Fibroblast of skin of abdomen (primary cell): ENCODE measurements at regions not wholly inside any gene's neighbourhood (a gene's known extent, or its start where the extent isn't known, plus 50 kb on each side); places are given as distances from the start of the nearest gene placed in this dataset.
"Not testable (repeated sequence)": the region's sequence is repeated elsewhere in the genome, so short reads cannot be mapped to it uniquely, and the experiment has no call there.

Experiments
- DNase-seq: peaks from one replicate; pipeline ENCODE4 v3.0.0-alpha.2; 2013

DNA sequence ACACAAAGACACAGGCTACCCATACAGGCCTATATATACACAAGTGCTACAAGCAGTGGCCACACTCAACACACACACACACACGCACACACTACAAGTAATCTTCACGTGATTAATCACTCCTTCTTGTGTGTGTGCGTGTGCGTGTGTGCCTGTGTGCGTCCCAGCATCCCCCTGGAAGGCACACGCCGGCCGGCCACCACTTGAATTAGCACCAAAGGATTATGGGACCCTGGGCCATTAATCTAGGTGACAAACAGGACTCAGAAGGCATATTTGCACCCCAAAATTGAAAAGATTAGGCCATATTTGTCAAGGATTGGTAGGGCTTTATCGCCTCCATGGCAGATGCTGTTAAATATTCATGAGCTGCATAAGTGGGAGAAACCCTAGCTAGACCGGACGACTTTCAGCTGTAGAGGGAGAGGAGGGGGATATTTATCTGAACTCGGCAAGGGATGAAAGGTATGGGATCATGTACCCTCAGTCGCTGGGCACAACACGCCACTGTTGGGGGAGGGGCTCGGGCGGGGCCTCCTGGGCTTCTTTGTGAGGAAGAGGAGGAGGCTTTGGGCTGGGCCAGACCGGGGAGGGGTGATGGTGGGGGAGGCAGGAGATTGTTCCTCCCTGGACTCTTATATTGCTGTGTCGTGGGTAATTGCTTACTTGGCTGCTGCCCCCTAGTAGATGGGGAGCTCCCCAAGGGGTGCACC, 89.6 kb upstream of the LHX5 start:
- DNase-seq, result no peak

DNA sequence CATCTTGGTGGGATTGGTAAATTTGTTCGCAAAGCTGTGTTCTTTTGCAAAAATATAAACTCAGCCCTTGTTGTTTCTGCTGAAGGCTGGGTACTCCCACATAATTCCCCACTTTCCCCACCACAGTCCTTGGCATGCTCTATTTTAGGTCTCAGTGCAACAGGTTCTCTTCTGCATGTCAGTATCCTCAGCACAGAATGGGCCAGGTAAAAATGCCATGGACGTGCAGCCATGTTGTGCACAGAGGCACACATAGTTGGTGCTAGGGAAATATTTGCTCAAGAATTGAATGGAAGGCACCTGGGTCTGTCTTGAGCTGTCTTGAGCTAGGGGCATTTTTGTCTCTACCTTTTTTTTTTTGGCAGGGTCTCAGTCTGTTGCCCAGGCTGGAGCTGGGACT, 87.8 kb upstream of the LHX5 start:
- no peak for DNase-seq

DNA sequence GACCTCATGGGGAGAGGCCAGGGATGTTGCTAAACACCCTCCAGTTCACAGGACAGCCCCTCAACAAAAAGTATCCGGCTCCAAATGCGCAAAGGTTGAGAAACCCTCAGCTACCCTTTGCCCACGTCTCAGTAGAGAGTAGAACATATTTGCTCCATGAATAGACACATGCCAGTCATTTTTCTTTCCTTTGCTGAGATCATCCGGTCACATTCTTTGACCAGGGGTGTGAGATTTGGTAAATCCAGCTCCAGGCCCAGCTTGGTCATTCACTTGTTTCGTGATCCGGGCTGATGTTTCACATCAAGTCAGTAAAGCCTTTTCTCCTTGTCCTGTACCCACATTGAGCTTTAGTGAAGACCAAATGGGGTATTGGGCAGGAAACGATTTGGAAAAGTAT, 83.6 kb upstream of the LHX5 start:
- DNase-seq, result no peak

DNA sequence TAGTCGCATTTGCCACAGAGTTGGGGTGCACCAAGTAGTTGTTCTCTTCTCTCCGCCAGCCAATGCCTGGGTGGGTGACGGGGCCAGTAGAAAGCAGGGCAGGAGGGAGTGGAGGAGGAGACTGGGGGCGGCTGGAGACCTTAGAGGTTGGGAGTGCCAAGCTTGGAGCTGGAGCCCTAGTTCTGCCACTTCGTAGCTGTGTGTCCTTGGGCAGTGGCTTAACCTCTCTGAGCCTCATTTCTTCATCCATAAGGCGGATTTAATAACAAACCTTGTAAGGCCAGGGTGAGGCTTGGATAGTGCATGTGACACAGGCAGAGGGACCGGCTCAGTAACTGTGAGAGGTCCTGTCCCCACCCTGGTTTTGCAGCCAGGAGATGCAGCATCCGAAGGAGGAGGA, 81.1 kb upstream of the LHX5 start:
- no peak for DNase-seq

DNA sequence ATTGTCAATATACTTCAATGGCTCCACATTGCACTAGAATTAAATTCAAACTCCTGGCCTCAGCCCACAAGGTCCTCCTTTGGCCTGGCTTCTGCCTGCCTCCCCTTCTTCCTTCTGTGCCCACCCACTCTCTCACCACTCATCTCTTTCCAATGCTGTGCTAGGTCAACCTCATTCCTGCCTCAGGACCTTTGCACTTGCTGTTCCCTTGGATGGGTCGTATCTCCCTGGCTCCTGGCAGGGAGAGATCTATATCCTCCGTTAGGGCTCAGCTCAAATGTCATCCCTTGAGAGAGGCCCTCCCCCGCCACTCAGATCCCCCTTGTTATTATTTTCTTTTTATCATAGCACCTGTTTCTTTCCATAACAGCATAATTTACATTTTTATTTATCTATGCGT, 79.9 kb upstream of the LHX5 start:
- DNase-seq, result no peak

DNA sequence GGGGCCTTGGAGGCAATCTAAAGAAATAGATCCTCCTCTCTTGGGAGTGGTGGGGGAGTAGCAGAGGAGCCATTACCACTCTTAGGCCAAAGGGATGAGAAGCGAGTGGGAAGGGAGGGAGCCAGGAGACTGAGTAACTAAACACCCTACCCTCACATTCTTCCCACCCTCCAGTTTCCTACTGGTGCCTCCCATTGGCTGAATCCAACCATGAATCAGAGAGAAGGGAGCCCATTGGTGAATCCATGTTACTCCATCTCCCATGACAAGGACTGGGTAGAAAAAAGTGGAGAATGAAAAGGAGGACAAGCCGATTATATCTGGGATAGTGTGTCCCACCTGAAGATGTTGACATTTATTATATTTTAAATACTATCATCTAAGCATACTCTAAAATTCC, 76.8 kb upstream of the LHX5 start:
- DNase-seq, result no peak

DNA sequence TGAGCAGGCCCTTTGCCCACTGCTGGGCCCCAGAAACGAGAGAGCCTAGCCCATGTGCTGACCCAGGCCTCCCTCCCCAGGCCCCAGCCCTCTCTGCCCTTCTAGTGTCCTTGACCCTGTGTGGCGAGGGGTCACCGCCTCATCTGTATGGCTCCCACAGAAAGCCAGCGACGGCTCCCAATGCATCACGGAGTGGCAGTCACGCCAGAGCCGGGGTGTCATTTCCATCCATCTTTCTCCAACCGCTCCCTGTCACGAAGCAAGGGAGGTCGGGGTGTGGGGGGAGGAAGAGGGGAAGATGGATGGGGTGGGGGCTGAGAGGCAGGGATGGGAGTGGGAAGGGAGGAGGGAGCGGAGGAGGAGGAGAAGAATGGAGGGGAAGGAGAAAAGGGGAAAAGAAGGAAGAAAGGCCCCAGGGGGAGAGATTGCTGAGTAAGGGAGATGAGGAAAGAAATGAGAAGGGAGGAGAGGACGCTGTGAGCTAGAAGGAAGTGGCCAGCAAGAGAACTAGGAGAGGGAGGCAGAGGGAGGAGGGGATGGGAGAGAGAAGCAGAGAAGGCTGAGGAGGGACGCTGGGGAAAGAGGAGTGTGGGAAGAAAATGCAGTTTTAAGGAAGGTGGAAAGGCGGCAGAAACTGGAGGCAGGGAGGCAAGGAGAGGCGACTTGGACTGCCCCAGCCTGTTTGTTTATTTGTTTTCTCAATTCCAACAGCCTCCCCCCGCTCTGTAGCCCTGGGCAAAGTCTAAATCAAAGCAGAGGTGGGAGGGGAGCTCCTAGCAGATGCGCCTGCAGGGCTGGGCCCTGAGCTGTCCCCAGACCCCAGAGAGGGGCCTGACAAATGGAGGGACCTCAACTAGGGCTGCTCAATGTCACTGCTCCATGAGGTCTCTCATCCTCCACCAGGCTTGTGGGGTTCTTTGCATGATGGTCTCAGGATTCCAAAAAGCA, 75.5 kb upstream of the LHX5 start:
- DNase-seq, result no peak

DNA sequence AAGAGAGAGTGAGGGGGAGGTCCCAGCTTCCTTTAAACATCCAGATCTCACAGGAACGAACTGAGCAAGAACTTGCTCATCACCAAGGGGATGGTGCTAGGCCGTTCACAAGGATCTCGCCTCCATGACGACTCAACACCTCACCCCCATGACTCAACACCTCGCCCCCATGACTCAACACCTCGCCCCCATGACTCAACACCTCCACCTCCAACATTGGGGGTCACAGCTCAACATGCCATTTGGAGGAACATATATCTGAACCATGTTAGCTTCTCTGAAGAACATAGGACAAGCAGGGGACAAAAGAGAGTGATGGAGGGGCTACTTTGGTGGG, 66.0 kb upstream of the LHX5 start:
- no peak for DNase-seq

DNA sequence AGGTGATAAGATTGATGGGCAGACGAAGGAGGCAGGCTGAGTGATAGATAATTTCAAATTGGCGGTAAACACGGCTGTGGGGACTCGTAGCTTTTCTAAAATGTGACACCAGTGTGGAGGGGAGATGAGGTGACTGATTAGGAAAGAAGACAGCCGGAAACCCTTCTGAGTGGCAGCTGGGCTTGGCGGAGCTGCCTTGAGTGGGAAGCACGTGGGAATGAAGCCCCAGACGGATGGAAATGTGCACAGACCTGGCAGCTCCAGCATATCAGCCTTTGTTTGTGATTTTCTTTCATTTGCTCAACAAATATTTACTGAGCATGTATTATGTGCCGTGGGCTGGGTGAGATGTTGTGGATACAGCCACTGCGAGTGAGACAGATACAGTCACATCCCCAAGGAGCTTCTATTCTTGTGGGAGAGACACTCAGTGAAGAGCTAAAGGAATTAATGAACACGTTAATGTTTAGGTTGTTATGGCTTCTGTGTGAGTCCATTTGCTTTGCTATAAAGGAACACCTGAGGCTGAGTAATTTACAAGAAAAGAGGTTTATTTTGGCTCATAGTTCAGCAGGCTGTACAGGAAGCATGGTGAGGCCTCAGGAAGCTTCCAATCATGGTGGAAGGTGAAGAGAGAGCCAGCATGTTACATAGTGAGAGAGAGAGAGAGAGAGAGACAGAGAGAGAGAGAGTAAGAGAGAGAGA, 65.5 kb upstream of the LHX5 start:
- no peak for DNase-seq

DNA sequence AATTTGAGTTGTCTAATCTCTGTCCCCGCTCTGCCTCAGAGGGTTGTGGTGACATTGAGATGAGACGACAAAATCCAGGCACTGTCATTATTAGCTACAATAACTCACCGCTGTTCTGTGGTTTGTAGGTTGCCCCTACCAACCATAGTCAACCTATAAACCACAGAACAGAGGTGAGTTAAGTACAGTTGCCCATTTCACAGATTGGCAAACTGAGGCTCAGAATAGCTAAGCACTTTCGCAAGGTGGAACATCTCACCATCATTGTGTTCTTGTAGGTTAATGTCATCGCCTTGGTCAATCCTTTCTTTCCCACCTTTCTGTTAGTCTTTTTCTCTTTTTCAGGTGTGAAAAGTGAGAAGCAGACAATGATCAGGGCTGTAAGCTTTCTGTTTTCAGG, 63.4 kb upstream of the LHX5 start:
- DNase-seq, result no peak

DNA sequence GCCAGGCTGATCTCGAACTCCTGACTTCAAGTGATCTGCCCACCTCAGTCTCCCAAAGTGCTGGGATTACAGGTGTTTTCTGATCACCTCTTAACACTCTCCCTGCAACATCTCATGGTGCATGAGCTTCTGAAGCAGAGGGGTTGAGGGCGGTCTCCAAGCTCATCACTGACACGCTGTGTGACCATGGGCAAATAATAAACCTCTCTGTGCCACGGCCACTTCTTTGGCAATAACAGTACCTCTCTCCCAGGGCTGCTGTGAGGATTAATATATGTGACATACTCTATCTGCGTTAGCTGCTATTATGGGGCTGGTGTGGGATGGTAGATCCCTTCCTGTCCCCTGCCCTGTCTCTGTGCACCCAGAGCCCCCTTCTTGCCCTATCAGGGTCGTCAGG, 62.9 kb upstream of the LHX5 start:
- no peak for DNase-seq

DNA sequence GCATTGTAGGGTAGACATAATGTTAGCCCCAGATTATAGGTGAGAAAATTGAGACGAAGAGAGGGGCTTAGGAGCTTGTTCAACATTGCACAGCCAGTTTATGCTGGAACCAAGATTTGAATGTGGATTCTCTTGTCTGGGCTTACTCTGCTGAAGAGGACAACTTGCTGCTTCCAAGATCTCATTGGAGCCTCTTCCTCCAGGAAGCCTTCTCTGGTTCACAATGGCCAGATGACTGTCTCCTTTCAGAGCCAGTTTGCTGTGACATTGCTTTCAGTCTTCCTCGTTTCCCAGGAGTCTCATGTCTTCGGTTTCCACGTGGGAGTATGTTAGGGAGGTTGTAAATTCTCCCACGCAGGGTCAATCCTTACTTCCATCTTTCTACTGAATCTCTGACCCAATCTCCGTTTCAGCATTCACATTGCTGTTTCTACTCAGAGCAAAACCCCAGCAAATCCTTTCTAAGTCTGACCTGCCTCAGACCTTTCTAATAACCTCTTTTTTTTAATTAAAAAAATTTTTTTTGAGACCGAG, 62.2 kb upstream of the LHX5 start:
- DNase-seq, result no peak

DNA sequence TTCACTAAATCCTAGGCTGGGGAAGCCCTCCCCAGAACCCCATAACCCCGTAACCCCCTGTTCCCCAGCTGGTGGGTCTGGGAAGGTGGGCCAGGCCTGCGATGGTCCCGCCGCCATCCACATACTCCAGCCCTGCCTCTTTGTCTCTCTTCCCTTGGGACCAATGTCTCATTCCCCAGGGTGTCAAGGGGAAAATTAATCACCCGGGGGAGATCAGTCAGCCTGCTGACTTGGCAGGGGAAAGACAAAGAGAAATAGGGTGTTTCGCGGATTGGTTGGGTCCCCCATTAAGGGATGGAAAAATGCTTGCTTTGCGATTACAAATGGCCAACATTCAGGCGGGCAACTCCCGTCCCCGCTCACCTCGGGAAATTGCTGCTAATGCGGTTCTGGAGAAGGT, 60.6 kb upstream of the LHX5 start:
- no peak for DNase-seq

DNA sequence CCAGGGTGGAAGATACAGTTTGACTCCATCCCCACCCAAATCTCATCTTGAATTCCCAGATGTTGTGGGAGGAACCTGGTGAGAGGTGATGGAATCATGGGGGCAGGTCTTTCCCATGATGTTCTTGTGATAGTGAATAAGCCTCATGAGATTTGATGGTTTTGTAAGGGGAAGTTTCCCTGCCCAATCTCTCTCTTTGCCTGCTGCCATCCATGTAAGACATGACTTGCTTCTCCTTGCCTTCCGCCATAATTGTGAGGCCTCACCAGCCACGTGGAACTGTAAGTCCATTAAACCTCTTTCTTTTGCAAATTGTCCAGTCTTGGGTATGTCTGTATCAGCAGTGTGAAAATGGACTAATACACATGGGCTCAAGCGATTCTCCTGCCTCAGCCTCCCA, 59.4 kb upstream of the LHX5 start:
- DNase-seq, result not testable (repeated sequence)

DNA sequence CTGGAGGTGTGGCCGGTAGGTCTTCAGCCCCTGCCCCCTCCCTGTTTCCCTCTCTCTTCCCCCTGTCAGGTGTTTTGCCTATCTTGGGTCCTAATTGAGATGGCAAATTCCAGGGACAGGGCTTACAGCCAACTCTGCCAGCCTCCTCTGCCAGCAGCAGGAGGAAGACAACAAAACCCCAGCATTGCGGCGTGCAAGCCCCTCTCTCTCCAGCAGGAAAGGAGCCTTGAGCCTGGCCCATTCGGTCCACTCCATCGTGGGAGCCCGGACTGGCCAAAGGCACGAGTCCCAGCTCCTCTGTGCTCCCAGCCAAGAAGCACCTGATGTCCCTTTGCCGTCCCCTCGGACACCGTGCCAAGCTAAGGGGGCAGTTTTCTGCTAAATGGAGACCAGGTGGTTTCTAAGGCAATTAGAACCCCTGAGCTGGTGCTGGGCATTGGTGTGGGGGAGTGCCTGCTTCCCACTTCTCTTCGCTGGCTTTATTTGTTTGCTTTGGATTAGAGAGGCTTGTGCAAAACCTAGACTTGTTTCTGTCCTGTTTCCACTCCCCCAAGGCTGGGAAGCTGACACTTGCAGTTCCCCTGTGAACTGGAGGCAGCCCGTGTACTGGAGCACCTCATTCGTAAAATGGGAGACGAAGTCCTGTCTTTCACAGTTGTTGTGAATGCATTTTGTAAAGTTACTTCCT, 57.1 kb upstream of the LHX5 start:
- no peak for DNase-seq

DNA sequence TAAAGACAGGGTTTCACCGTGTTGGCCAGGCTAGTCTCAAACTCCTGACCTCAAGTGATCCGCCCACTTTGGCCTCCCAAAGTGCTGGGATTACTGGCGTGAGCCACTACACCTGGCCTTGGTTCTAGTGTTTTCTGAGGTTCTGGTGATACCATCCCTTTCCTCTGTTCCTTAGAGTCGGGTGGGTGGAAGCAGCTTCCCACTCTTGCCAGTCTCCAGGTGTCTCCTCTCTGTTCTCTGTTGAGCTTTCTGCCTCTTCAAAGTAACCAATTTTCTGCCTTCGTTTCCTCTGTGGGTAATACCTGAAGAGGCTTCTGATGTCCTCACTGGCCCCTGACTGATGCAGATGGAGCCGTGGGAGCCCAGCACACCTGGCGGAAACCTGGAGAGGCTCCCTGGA, 53.4 kb upstream of the LHX5 start:
- no peak for DNase-seq

DNA sequence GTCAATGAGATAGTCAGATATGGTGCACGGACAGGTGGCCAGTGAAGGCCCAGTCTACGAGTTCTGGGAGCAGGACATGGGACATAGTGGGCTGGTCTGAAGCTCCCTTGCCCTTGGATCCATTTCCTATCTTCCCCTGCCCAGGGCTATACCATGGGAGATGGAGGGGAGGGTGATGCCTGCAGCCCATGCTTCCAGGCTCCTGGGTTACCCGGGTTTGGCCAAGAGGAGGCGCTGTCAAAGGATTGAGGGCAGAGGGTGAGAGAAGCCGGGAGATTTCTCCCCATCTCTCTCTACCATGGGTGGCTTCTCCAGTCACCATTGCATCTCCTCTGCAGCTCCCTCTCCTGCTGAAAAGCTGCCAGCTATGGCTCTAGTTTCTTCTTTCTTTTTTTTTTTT, 52.8 kb upstream of the LHX5 start:
- no peak for DNase-seq

DNA sequence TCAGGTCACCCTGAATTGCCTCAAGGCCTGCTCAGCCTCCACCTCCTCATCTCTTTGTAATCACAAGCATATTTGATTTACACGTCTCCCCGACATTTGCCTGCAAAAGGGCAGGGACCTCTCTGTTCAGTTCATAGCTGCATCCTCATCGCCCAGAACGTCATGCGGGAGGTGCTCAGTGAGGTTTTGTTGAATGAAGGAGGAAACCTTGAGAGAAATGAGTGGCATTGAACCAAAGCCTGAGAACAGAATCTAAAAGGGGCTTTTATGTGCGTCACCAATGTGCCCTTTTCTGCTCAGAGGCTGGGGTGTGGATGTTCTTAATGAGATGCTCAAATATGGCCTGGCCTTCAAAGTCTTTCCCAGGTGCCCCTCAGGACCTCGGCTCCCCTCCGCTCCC, 50.0 kb upstream of the LHX5 start:
- DNase-seq, result no peak
